ENCODE measurements at regions not wholly inside any gene's neighbourhood (a gene's known extent, or its start where the extent isn't known, plus 50 kb on each side); places are given as distances from the start of the nearest gene placed in this dataset.

GRCh38 chr18:51520676-51521180 is 323.2 kb upstream of the MEX3C start:
- TF ChIP-seq CTCF (IDR thresholded peaks at IDR 0.05) (no peak), POLR2AphosphoS5 (IDR thresholded peaks at IDR 0.05) (no peak), POLR2A (IDR thresholded peaks at IDR 0.05; ENCODE audit: low read depth) (no peak), EP300 (IDR thresholded peaks at IDR 0.05) (no peak)

Measured in esophagus muscularis mucosa (tissue), 4 donors.